ENCODE measurements at regions not wholly inside any gene's neighbourhood (a gene's known extent, or its start where the extent isn't known, plus 50 kb on each side); places are given as distances from the start of the nearest gene placed in this dataset.

GRCh38 chr2:67923696-67924095, 139.1 kb downstream of the C1D start:
- no peak for TF ChIP-seq CTCF (IDR thresholded peaks at IDR 0.05; ENCODE audit: borderline replicate concordance, control extremely low read depth, extremely low read depth, insufficient read depth, missing control alignments)
- in situ Hi-C loops (cut with MboI; ENCODE audit: low sequenced_read_pairs, unreplicated experiment) = no loop called here
- no peak for DNase-seq (ENCODE audit: low spot score)

- in situ Hi-C loops (cut with MboI; ENCODE audit: low sequenced_read_pairs, unreplicated experiment) = no loop called here
- TF ChIP-seq CTCF (IDR thresholded peaks at IDR 0.05; ENCODE audit: borderline replicate concordance, control extremely low read depth, extremely low read depth, insufficient read depth, missing control alignments) = no peak
- DNase-seq (ENCODE audit: low spot score) = no peak
Observed at GRCh38 chr2:67927501-67927900, 135.3 kb downstream of the C1D start.

- in situ Hi-C loops (cut with MboI; ENCODE audit: low sequenced_read_pairs, unreplicated experiment) = no loop called here
- no peak for TF ChIP-seq CTCF (IDR thresholded peaks at IDR 0.05; ENCODE audit: borderline replicate concordance, control extremely low read depth, extremely low read depth, insufficient read depth, missing control alignments)
- no peak for DNase-seq (ENCODE audit: low spot score)
Observed at GRCh38 chr2:67930156-67930555, 132.6 kb downstream of the C1D start.

- no peak for TF ChIP-seq CTCF (IDR thresholded peaks at IDR 0.05; ENCODE audit: borderline replicate concordance, control extremely low read depth, extremely low read depth, insufficient read depth, missing control alignments)
- DNase-seq (ENCODE audit: low spot score) = no peak
- in situ Hi-C loops (cut with MboI; ENCODE audit: low sequenced_read_pairs, unreplicated experiment) = no loop called here
Observed at GRCh38 chr2:67936969-67937368, 125.8 kb downstream of the C1D start.

GRCh38 chr2:67938053-67938452, 124.8 kb downstream of the C1D start:
- in situ Hi-C loops (cut with MboI; ENCODE audit: low sequenced_read_pairs, unreplicated experiment) = no loop called here
- no peak for DNase-seq (ENCODE audit: low spot score)
- no peak for TF ChIP-seq CTCF (IDR thresholded peaks at IDR 0.05; ENCODE audit: borderline replicate concordance, control extremely low read depth, extremely low read depth, insufficient read depth, missing control alignments)

- in situ Hi-C loops (cut with MboI; ENCODE audit: low sequenced_read_pairs, unreplicated experiment) = no loop called here
- DNase-seq (ENCODE audit: low spot score) = no peak
- TF ChIP-seq CTCF (IDR thresholded peaks at IDR 0.05; ENCODE audit: borderline replicate concordance, control extremely low read depth, extremely low read depth, insufficient read depth, missing control alignments) = no peak
Observed at GRCh38 chr2:67945056-67945455, 117.7 kb downstream of the C1D start.

GRCh38 chr2:67945940-67946339, 116.9 kb downstream of the C1D start:
- in situ Hi-C loops (cut with MboI; ENCODE audit: low sequenced_read_pairs, unreplicated experiment) = no loop called here
- no peak for DNase-seq (ENCODE audit: low spot score)
- TF ChIP-seq CTCF (IDR thresholded peaks at IDR 0.05; ENCODE audit: borderline replicate concordance, control extremely low read depth, extremely low read depth, insufficient read depth, missing control alignments) = no peak

Data from GM13976 (cell line).